ENCODE measurements at regions not wholly inside any gene's neighbourhood (a gene's known extent, or its start where the extent isn't known, plus 50 kb on each side); places are given as distances from the start of the nearest gene placed in this dataset.
"Not testable (repeated sequence)": the region's sequence is repeated elsewhere in the genome, so short reads cannot be mapped to it uniquely, and the experiment has no call there.

DNA sequence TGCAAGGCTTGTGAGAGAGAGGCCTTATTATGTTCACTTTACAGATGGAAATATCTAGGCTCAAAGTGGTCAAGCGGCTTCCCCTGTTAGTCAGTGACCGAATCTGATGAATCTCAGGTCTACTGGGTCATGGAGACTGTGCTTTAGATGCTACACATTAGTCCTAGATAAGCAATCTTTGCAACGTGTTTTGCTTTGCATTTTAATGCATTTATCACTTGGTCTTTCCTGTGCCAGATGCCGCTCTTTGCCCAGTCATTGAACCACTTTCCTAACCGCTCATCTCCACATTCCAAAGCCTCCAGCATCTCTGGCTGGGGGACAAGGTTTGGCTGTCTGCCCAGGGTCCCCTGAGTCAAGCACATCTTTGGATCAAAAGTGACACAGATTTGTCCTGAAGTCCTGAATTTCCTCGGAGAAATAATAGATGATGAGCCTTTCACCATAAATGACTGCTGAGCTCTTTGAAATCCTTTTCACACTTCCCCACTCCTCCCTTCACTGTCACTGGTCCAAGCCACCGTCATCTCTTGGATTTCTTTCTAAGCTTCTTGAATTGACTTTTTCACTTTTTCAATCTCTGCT lies 96.0 kb upstream of the USP24 start:
- Histone ChIP-seq H3K9ac (ENCODE audit: low read length) (peak overlapping the region; percentile 15), H3K9me3 (ENCODE audit: control insufficient read depth, low read length) (no peaks in the 10 kb centered on the region), H3K36me3 (ENCODE audit: control insufficient read depth, insufficient read depth, low read length, severe bottlenecking) (no peaks in the 10 kb centered on the region), H3K4me3 (ENCODE audit: low read length) (no peak overlapping the region), H3K27me3 (replicated peaks; ENCODE audit: control insufficient read depth, insufficient read depth, low read length) (no peaks in the 10 kb centered on the region), H3K4me1 (ENCODE audit: control insufficient read depth, insufficient read depth, low read length) (peaks cover 13% of the 10 kb centered on the region)
- DNase-seq (ENCODE audit: low read depth) = peak; percentile 41

- no peaks in the 10 kb centered on the region for H3K27me3 ChIP-seq (replicated peaks; ENCODE audit: control insufficient read depth, insufficient read depth, low read length)
- no peak overlapping the region for H3K4me3 ChIP-seq (ENCODE audit: low read length)
- peaks cover 13% of the 10 kb centered on the region for H3K4me1 ChIP-seq (ENCODE audit: control insufficient read depth, insufficient read depth, low read length)
- peak overlapping the region; percentile 15 for H3K9ac ChIP-seq (ENCODE audit: low read length)
- DNase-seq (ENCODE audit: low read depth) = peak; percentile 87
- H3K9me3 ChIP-seq (ENCODE audit: control insufficient read depth, low read length) = no peaks in the 10 kb centered on the region
- H3K36me3 ChIP-seq (ENCODE audit: control insufficient read depth, insufficient read depth, low read length, severe bottlenecking) = no peaks in the 10 kb centered on the region
Measured at GRCh38 chr1:55310505-55310971, 95.4 kb upstream of the USP24 start.

DNA sequence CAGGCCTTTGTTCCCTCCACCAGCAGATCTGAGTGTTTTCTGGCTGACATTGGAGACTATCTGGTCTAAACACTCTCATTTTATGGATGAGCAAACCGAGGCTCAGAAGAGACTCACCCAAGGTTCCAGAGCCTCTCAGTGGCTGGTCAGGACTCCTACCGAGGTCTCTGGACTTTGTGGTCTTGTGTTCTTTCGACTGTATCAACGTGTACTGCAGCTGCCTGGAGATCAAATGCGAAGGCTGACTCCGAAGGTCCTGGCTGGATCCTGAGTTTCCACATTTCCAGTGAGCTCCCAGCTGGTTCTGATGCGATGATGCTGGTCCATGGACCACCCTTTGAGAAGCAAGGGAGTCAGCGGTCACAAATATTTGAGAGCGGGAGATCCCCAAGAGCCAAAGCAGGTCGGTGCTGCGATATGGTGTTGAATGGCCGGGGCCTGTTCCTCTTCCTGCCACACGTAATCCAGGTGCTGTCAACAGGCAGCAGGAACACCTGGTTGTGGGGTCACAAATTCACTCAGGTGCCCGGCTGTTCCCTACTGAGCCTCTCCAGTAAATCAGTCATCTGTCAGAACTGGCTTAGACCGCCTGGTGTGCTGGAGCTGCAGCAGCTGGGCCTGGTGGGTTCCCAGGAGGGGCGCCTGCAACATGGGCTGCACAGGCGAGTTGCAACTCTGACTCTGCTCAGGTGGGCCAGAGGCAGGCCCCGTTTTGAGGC lies 94.8 kb upstream of the USP24 start:
- H3K9me3 ChIP-seq (ENCODE audit: control insufficient read depth, low read length) = no peaks in the 10 kb centered on the region
- no peak for DNase-seq (ENCODE audit: low read depth)
- no peak overlapping the region for H3K9ac ChIP-seq (ENCODE audit: low read length)
- H3K4me3 ChIP-seq (ENCODE audit: low read length) = no peak overlapping the region
- no peaks in the 10 kb centered on the region for H3K36me3 ChIP-seq (ENCODE audit: control insufficient read depth, insufficient read depth, low read length, severe bottlenecking)
- H3K4me1 ChIP-seq (ENCODE audit: control insufficient read depth, insufficient read depth, low read length) = peaks cover 13% of the 10 kb centered on the region
- H3K27me3 ChIP-seq (replicated peaks; ENCODE audit: control insufficient read depth, insufficient read depth, low read length) = no peaks in the 10 kb centered on the region

- Histone ChIP-seq H3K36me3 (ENCODE audit: control insufficient read depth, insufficient read depth, low read length, severe bottlenecking) (no peaks in the 10 kb centered on the region), H3K27me3 (replicated peaks; ENCODE audit: control insufficient read depth, insufficient read depth, low read length) (no peaks in the 10 kb centered on the region), H3K9ac (ENCODE audit: low read length) (no peak overlapping the region), H3K4me1 (ENCODE audit: control insufficient read depth, insufficient read depth, low read length) (peaks cover 13% of the 10 kb centered on the region), H3K4me3 (ENCODE audit: low read length) (no peak overlapping the region), H3K9me3 (ENCODE audit: control insufficient read depth, low read length) (no peaks in the 10 kb centered on the region)
- DNase-seq (ENCODE audit: low read depth) = peak; percentile 8
Measured at GRCh38 chr1:55309053-55309452, 93.9 kb upstream of the USP24 start.

DNA sequence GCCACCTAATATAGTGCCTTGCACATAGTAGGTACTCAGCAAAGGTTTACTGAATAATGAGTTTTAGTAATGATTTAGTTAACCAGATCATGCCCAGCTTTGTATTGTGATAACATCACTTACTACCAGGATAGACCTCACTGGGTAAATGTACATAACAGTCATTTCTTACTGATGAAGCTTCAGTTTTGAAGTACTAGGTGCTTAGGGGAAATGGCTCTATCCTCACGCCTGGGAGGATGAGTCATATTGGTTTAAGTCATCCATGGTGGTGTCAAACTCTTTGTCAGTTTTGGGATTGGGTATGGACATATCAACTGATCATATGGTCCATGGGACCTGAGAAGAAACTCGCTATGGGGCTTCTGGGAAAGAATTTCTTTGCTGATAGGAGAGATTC lies 90.6 kb upstream of the USP24 start:
- no peak for DNase-seq (ENCODE audit: low read depth)
- Histone ChIP-seq H3K4me3 (ENCODE audit: low read length) (no peak overlapping the region), H3K27me3 (replicated peaks; ENCODE audit: control insufficient read depth, insufficient read depth, low read length) (no peaks in the 10 kb centered on the region), H3K4me1 (ENCODE audit: control insufficient read depth, insufficient read depth, low read length) (peaks cover 6% of the 10 kb centered on the region), H3K36me3 (ENCODE audit: control insufficient read depth, insufficient read depth, low read length, severe bottlenecking) (no peaks in the 10 kb centered on the region), H3K9me3 (ENCODE audit: control insufficient read depth, low read length) (no peaks in the 10 kb centered on the region), H3K9ac (ENCODE audit: low read length) (no peak overlapping the region)

DNA sequence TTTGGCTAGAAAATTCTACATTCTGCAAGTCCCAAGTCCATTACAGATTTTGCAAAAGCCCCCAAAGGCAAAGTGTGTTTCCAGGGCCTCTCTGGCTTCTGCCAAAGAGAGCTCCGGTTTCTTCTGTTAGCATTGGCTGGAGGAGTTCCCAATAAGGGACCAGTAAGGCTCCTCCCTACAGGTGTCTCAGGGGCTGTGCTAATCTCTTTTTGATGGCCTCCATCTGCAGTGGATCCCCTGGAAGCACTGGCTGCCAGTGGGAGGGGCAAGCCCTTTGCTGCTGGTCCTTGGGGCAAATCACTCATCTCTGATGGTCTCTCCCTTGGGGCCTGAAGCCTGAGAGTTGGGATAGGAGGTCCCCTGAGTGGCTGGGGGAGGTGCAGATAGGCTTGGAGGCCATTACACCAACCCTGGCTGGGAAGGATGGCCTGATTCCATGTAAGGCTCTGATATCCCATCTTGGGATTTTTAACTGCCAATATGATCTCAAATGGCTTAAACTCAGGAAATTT lies 89.1 kb upstream of the USP24 start:
- Histone ChIP-seq H3K36me3 (ENCODE audit: control insufficient read depth, insufficient read depth, low read length, severe bottlenecking) (no peaks in the 10 kb centered on the region), H3K4me1 (ENCODE audit: control insufficient read depth, insufficient read depth, low read length) (no peaks in the 10 kb centered on the region), H3K9me3 (ENCODE audit: control insufficient read depth, low read length) (no peaks in the 10 kb centered on the region), H3K9ac (ENCODE audit: low read length) (no peak overlapping the region), H3K27me3 (replicated peaks; ENCODE audit: control insufficient read depth, insufficient read depth, low read length) (no peaks in the 10 kb centered on the region), H3K4me3 (ENCODE audit: low read length) (no peak overlapping the region)
- no peak for DNase-seq (ENCODE audit: low read depth)

- no peak for DNase-seq (ENCODE audit: low read depth)
- no peaks in the 10 kb centered on the region for H3K4me1 ChIP-seq (ENCODE audit: control insufficient read depth, insufficient read depth, low read length)
- no peak overlapping the region for H3K9ac ChIP-seq (ENCODE audit: low read length)
- H3K4me3 ChIP-seq (ENCODE audit: low read length) = no peak overlapping the region
- no peaks in the 10 kb centered on the region for H3K36me3 ChIP-seq (ENCODE audit: control insufficient read depth, insufficient read depth, low read length, severe bottlenecking)
- no peaks in the 10 kb centered on the region for H3K27me3 ChIP-seq (replicated peaks; ENCODE audit: control insufficient read depth, insufficient read depth, low read length)
- no peaks in the 10 kb centered on the region for H3K9me3 ChIP-seq (ENCODE audit: control insufficient read depth, low read length)
Measured at GRCh38 chr1:55302972-55303371, 87.8 kb upstream of the USP24 start.

DNA sequence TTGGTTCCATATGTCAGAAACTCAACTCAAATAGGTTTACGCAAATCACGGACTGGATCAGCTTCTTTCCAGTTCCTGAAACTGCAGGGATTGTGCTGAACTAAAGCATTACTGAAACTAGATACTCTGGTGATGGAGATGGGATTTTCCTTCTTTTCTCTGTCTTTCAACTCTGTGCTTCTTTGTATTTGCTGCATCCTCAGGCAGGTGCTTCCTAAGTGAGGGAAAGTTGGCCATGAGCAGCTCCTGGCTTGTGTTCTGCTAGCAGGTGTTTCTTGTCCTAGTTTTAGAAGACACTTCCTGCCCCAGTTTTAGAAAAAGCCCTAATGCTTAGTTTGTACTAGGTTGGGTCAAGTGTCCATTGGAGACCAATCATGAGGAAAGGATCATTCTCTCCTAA lies 86.7 kb upstream of the USP24 start:
- DNase-seq (ENCODE audit: low read depth) = no peak
- no peaks in the 10 kb centered on the region for H3K9me3 ChIP-seq (ENCODE audit: control insufficient read depth, low read length)
- no peaks in the 10 kb centered on the region for H3K4me1 ChIP-seq (ENCODE audit: control insufficient read depth, insufficient read depth, low read length)
- no peak overlapping the region for H3K4me3 ChIP-seq (ENCODE audit: low read length)
- no peak overlapping the region for H3K9ac ChIP-seq (ENCODE audit: low read length)
- H3K27me3 ChIP-seq (replicated peaks; ENCODE audit: control insufficient read depth, insufficient read depth, low read length) = no peaks in the 10 kb centered on the region
- no peaks in the 10 kb centered on the region for H3K36me3 ChIP-seq (ENCODE audit: control insufficient read depth, insufficient read depth, low read length, severe bottlenecking)

GRCh38 chr1:55300975-55301374 lies 85.8 kb upstream of the USP24 start:
- H3K9ac ChIP-seq (ENCODE audit: low read length) = no peak overlapping the region

DNA sequence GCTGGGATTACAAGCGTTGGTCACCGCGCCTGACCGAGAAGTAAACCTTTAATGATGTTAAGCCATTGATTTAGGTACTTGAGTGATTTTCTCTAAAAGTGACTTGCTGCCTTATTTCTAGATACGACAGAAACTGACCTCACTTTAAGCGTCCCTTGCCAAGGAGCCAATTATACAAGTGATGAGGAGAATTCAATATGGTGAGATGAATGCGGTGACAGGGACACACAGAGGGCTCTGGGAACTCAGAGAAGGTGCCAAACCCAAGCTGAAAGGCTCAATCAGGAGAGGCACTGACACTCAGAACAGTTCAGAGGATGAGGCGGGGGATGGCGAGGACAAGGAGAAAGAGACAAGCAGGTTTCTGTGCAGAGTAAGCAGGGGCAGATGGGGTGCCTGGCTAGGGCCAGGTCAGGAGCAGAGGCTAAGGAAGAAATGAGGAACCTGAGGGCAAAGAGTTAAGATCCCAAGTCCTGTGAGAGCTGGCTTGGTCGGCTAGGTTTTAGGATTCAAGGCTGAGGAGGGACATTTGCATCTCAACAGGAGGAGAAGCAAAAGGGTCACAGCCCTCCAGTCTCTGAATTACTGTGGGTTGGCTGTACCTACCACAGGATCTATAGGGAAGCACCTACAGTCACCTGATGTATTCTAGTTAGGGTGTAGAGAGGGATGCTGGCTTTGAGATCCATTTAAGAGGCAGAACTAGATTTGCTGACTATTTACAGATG lies 83.2 kb upstream of the USP24 start:
- Histone ChIP-seq H3K27me3 (replicated peaks; ENCODE audit: control insufficient read depth, insufficient read depth, low read length) (no peaks in the 10 kb centered on the region), H3K9me3 (ENCODE audit: control insufficient read depth, low read length) (no peaks in the 10 kb centered on the region), H3K9ac (ENCODE audit: low read length) (no peak overlapping the region), H3K4me3 (ENCODE audit: low read length) (no peak overlapping the region), H3K36me3 (ENCODE audit: control insufficient read depth, insufficient read depth, low read length, severe bottlenecking) (no peaks in the 10 kb centered on the region), H3K4me1 (ENCODE audit: control insufficient read depth, insufficient read depth, low read length) (no peaks in the 10 kb centered on the region)
- DNase-seq (ENCODE audit: low read depth) = no peak

More at GRCh38 chr1:55300975-55301374, 85.8 kb upstream of the USP24 start:
- H3K9me3 ChIP-seq (ENCODE audit: control insufficient read depth, low read length) = no peaks in the 10 kb centered on the region
- H3K4me3 ChIP-seq (ENCODE audit: low read length) = no peak overlapping the region
- no peak for DNase-seq (ENCODE audit: low read depth)
- no peaks in the 10 kb centered on the region for H3K36me3 ChIP-seq (ENCODE audit: control insufficient read depth, insufficient read depth, low read length, severe bottlenecking)
- no peaks in the 10 kb centered on the region for H3K4me1 ChIP-seq (ENCODE audit: control insufficient read depth, insufficient read depth, low read length)
- H3K27me3 ChIP-seq (replicated peaks; ENCODE audit: control insufficient read depth, insufficient read depth, low read length) = no peaks in the 10 kb centered on the region

GRCh38 chr1:55296247-55296646 lies 81.1 kb upstream of the USP24 start:
- H3K9me3 ChIP-seq (ENCODE audit: control insufficient read depth, low read length); H3K27me3 ChIP-seq (replicated peaks; ENCODE audit: control insufficient read depth, insufficient read depth, low read length); H3K36me3 ChIP-seq (ENCODE audit: control insufficient read depth, insufficient read depth, low read length, severe bottlenecking); H3K4me3 ChIP-seq (ENCODE audit: low read length); H3K9ac ChIP-seq (ENCODE audit: low read length); H3K4me1 ChIP-seq (ENCODE audit: control insufficient read depth, insufficient read depth, low read length); DNase-seq (ENCODE audit: low read depth): not testable (repeated sequence)
